ENCODE measurements at regions not wholly inside any gene's neighbourhood (a gene's known extent, or its start where the extent isn't known, plus 50 kb on each side); places are given as distances from the start of the nearest gene placed in this dataset.

DNA sequence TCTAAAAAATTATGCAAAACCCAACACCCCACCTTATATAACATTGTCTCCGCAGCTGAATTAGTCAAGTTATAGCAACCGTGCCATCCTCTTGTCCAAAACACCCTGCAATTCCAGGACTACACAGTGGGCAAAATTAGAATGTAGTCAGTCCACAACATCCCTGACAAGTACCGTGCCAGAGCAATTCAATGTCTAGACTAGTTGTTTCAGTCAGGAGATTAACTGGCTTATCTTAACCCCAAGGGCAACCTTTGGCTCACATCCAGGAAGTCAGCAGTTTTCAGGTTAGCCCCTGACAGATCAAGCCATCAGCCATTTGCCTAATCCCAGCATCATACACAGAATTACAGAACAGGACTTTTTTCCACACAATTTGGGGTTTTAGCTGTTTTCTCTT, 240.8 kb upstream of the TMEM161B start:
- TF ChIP-seq, protein P1, sequence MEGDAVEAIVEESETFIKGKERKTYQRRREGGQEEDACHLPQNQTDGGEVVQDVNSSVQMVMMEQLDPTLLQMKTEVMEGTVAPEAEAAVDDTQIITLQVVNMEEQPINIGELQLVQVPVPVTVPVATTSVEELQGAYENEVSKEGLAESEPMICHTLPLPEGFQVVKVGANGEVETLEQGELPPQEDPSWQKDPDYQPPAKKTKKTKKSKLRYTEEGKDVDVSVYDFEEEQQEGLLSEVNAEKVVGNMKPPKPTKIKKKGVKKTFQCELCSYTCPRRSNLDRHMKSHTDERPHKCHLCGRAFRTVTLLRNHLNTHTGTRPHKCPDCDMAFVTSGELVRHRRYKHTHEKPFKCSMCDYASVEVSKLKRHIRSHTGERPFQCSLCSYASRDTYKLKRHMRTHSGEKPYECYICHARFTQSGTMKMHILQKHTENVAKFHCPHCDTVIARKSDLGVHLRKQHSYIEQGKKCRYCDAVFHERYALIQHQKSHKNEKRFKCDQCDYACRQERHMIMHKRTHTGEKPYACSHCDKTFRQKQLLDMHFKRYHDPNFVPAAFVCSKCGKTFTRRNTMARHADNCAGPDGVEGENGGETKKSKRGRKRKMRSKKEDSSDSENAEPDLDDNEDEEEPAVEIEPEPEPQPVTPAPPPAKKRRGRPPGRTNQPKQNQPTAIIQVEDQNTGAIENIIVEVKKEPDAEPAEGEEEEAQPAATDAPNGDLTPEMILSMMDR (IDR thresholded peaks at IDR 0.05; ENCODE audit: insufficient read depth, low read length) = no peak
- TF ChIP-seq POLR2AphosphoS5 (IDR thresholded peaks at IDR 0.05; ENCODE audit: low read depth) = no peak
- TF ChIP-seq, protein P2, sequence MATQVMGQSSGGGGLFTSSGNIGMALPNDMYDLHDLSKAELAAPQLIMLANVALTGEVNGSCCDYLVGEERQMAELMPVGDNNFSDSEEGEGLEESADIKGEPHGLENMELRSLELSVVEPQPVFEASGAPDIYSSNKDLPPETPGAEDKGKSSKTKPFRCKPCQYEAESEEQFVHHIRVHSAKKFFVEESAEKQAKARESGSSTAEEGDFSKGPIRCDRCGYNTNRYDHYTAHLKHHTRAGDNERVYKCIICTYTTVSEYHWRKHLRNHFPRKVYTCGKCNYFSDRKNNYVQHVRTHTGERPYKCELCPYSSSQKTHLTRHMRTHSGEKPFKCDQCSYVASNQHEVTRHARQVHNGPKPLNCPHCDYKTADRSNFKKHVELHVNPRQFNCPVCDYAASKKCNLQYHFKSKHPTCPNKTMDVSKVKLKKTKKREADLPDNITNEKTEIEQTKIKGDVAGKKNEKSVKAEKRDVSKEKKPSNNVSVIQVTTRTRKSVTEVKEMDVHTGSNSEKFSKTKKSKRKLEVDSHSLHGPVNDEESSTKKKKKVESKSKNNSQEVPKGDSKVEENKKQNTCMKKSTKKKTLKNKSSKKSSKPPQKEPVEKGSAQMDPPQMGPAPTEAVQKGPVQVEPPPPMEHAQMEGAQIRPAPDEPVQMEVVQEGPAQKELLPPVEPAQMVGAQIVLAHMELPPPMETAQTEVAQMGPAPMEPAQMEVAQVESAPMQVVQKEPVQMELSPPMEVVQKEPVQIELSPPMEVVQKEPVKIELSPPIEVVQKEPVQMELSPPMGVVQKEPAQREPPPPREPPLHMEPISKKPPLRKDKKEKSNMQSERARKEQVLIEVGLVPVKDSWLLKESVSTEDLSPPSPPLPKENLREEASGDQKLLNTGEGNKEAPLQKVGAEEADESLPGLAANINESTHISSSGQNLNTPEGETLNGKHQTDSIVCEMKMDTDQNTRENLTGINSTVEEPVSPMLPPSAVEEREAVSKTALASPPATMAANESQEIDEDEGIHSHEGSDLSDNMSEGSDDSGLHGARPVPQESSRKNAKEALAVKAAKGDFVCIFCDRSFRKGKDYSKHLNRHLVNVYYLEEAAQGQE (IDR thresholded peaks at IDR 0.05; ENCODE audit: insufficient replicate concordance, low read depth) = no peak

All from HL-60 (cell line).